GM19467 (cell line): ENCODE measurements at regions not wholly inside any gene's neighbourhood (a gene's known extent, or its start where the extent isn't known, plus 50 kb on each side); places are given as distances from the start of the nearest gene placed in this dataset.
"Not testable (repeated sequence)": the region's sequence is repeated elsewhere in the genome, so short reads cannot be mapped to it uniquely, and the experiment has no call there.

Source experiments
- ATAC-seq: cut with Tn5 transposase; IDR thresholded peaks from one replicate; pipeline ENCODE4 v1.9.1; 2021; ENCODE audit warnings: mild to moderate bottlenecking, moderate library complexity; ENCODE audit not compliant: unreplicated experiment

DNA sequence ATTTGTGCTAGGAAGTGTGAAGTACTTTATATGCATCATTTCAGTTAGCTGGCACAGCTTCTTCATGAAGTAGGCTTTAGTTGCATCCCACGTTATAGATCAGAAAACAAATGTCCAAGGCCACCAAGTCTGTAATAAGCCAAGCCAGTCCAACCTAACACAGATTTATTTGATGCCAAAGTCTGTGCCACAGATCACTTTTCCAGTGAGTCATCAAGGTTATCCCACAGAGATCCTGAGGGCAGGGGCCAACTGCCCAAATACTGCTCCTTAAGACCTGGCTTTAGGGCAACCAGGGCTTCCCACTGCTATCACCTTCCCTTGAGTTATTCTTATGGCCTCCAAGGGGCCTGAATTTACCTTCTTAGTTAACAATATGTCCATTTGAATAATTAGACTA is 1340.4 kb downstream of the XPNPEP1 start:
- no peak for ATAC-seq

DNA sequence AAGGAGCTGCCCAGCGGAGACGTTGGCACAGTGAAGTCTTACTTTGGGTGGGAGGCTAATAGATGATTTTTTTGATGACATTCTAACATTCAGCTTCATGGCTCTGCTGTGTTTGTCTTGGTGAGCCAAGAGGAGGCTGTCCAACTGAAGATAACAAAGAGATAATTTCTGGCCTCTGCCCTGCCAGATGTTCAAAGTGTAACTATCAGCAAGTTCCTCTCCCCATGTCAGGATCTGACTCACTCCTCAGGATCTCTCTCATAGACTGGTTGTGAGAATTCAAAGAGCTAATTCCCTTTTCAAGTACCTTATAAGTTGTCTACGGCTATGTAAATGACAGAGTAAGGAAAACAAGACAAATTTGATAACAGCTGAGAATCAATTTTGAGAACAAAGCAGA is 1340.9 kb downstream of the XPNPEP1 start:
- no peak for ATAC-seq

DNA sequence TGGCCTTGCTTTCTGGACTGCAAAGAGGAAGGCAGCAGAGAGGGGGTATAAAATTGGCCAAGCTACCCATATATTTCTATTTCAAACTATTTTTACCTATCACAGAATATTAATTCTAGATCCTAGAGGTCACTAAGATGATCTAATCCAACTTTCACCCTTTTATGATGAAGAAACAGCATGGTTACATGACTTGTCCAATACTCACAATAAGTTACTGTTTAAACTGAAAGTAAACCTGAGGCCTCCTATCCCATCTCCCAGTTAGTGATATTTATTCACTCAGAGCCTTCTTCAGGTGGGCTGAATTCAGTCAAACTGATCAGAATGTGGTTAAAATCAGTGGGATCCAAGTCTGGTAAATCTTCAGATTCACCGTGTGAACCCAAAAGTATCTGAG is 1345.1 kb downstream of the XPNPEP1 start:
- no peak for ATAC-seq

- no peak for ATAC-seq
Measured at GRCh38 chr10:108574233-108574632, 1349.1 kb downstream of the XPNPEP1 start.

DNA sequence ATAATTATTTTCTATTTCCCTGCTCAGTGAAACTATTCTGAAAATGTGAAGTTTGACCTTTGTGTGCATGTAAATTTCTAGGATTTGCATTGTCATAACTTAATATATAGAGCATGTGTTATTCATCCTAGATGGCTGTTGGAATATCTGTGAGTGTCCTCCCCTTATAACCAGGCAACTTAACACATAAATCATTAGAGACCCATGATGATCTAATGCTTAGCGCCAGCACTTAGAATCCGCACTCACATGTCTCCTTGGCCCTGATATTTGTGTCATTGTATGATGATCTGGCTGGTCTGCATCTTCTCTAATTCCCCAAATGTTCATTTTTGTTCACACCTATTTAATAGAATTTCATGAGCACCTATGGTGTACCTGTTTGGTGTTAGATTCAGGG is 1354.5 kb downstream of the XPNPEP1 start:
- no peak for ATAC-seq

GRCh38 chr10:108567899-108568752 is 1355.2 kb downstream of the XPNPEP1 start:
- peak; percentile 59 for ATAC-seq

DNA sequence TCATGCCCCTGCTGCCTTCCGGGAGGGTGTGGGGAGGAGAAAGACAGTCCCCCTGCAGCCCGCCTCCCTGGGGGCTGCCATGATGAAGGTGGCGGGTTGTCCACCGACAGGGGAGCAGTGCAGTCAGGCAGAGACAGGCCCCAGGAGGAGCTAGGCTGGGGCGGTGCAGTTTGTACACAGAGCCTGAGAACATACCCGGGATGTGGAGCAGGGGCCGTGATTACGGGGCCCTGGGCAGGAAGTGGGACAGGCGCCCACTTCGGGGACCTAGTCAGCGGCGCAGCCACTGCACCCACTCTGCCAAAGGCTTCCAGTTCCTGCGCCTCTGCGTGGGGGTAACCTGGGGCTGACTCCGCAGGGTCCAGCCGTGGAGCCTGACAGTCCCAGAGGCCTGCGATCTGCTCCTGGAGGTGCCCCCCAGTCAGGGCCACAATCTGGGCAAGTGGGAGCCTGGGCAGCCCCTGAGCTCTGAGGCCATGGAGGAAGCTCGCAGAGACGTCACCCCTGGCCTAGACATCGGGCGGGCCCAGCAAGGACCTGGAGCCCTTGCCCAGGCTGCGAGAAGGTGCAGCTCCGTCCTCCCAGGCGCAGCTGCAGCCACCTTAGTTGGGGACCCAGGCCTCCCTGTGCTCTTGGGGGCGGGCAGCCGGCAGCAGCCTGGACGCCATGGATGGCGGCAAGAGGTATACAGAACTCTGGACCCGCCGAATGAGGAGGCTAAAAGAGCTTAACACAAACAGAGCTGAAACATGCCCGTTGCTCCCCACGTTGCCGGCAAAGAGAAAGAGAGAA is 1356.8 kb downstream of the XPNPEP1 start:
- ATAC-seq = no peak

- ATAC-seq = no peak
Measured at GRCh38 chr10:108562105-108562504, 1361.2 kb downstream of the XPNPEP1 start.

GRCh38 chr10:108561649-108562048 is 1361.7 kb downstream of the XPNPEP1 start:
- no peak for ATAC-seq

DNA sequence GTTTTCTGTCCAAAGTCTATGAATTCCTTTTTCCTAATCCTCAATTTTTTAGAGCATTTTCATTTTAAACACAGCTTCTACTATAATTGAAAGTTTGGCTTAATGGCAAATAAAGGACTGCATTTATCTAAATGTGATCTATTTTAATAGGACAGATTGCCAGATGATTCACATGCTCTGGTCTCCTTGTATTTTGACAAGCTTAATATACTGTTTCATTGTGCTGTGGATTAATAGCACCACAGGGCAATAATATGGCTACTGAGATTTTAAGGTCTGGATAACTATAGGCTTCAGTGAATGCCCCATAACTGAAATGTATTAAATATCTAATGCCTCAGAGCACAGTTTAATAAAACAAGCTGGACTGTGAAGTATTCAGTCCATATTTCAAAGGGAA is 1362.8 kb downstream of the XPNPEP1 start:
- no peak for ATAC-seq

GRCh38 chr10:108556186-108556585 is 1367.1 kb downstream of the XPNPEP1 start:
- ATAC-seq = no peak

GRCh38 chr10:108545921-108546320 is 1377.4 kb downstream of the XPNPEP1 start:
- peak; percentile 88 for ATAC-seq

- ATAC-seq = peak; percentile 70
Measured at GRCh38 chr10:108544500-108545120, 1378.7 kb downstream of the XPNPEP1 start.

DNA sequence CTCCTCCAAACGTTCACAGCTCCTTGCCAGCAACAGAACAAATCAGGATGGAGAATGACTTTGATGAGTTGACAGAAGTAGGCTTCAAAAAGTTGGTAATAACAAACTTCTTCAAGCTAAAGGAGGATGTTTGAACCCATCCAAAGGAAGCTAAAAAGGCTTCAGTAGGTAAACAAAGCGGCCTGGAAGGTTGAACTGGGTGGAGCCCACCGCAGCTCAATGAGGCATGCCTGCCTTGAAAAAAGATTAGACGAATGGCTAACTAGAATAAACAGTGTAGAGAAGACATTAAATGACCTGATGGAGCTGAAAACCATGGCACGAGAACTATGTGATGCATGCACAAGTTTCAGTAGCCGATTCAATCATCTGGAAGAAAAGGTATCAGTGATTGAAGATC is 1369.0 kb upstream of the SORCS1 start:
- ATAC-seq = not testable (repeated sequence)

- no peak for ATAC-seq
Measured at GRCh38 chr10:108523016-108523800, 1358.7 kb upstream of the SORCS1 start.

GRCh38 chr10:108521827-108522492 is 1357.5 kb upstream of the SORCS1 start:
- no peak for ATAC-seq

DNA sequence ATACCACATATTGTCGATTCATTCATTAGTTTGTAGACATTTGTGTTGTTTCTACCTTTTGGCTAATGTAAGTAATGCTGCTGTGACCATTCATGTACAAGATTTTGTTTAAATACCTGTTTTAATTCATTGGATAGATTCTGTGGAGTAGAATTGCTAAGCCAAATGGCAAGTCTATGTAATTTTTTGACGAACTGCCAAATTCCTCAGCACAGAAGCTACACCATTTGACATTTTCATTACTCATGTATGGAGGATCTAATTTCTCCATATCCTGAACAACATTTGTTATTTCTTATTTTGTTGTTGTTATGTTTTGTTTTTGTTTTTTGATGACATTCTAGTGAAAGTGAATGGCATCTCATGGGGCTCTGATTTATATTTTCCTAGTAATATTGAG is 1351.3 kb upstream of the SORCS1 start:
- ATAC-seq = no peak

- no peak for ATAC-seq
Measured at GRCh38 chr10:108500396-108500795, 1335.9 kb upstream of the SORCS1 start.

- no peak for ATAC-seq
Measured at GRCh38 chr10:108496106-108496505, 1331.6 kb upstream of the SORCS1 start.

DNA sequence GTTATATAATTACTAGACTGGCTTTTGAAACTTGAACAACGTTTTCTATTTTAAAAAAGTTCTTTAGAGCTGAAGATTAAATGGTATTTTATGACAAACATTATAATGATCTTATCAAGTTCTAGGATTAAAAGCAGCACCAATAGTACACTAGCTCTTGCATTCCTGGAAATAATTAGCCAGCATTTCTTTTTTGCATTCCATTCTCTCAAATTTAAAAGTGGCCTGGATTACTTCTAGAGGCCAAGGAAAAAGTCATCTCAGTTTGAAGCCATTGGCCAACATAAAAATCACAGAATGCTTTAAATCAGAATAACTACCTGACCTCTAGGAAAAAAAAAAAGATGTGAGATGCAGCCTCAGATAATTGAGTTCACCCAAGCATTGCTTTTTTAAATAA is 1326.4 kb upstream of the SORCS1 start:
- no peak for ATAC-seq
